ENCODE measurements at regions not wholly inside any gene's neighbourhood (a gene's known extent, or its start where the extent isn't known, plus 50 kb on each side); places are given as distances from the start of the nearest gene placed in this dataset.
"Not testable (repeated sequence)": the region's sequence is repeated elsewhere in the genome, so short reads cannot be mapped to it uniquely, and the experiment has no call there.

GRCh38 chr3:110629917-110630316 is 441.7 kb upstream of the NECTIN3 start:
- no peak for DNase-seq

- DNase-seq: no peak
Observed at GRCh38 chr3:110644203-110644602, 427.4 kb upstream of the NECTIN3 start.

GRCh38 chr3:110646055-110646454 is 425.6 kb upstream of the NECTIN3 start:
- DNase-seq: no peak

GRCh38 chr3:110646496-110646895 is 425.1 kb upstream of the NECTIN3 start:
- DNase-seq: no peak

GRCh38 chr3:110647586-110647985 is 424.0 kb upstream of the NECTIN3 start:
- no peak for DNase-seq

GRCh38 chr3:110650741-110651140 is 420.9 kb upstream of the NECTIN3 start:
- no peak for DNase-seq

- no peak for DNase-seq
Observed at GRCh38 chr3:110654843-110655502, 416.6 kb upstream of the NECTIN3 start.

GRCh38 chr3:110656394-110657025 is 415.1 kb upstream of the NECTIN3 start:
- no peak for DNase-seq

GRCh38 chr3:110664148-110664547 is 407.5 kb upstream of the NECTIN3 start:
- DNase-seq: no peak

GRCh38 chr3:110666495-110666894 is 405.1 kb upstream of the NECTIN3 start:
- DNase-seq: no peak

GRCh38 chr3:110667216-110667615 is 404.4 kb upstream of the NECTIN3 start:
- DNase-seq: no peak

GRCh38 chr3:110670407-110670806 is 401.2 kb upstream of the NECTIN3 start:
- no peak for DNase-seq

GRCh38 chr3:110677506-110677905 is 394.1 kb upstream of the NECTIN3 start:
- no peak for DNase-seq

- no peak for DNase-seq
Observed at GRCh38 chr3:110679285-110679684, 392.3 kb upstream of the NECTIN3 start.

- no peak for DNase-seq
Observed at GRCh38 chr3:110680450-110680849, 391.2 kb upstream of the NECTIN3 start.

GRCh38 chr3:110684466-110684865 is 387.1 kb upstream of the NECTIN3 start:
- DNase-seq: no peak

GRCh38 chr3:110685630-110686029 is 386.0 kb upstream of the NECTIN3 start:
- DNase-seq: no peak

- no peak for DNase-seq
Observed at GRCh38 chr3:110686701-110687100, 384.9 kb upstream of the NECTIN3 start.

- DNase-seq: no peak
Observed at GRCh38 chr3:110687138-110687537, 384.5 kb upstream of the NECTIN3 start.

- DNase-seq: no peak
Observed at GRCh38 chr3:110697961-110698360, 373.7 kb upstream of the NECTIN3 start.

GRCh38 chr3:110704332-110704731 is 367.3 kb upstream of the NECTIN3 start:
- not testable (repeated sequence) for DNase-seq

- no peak for DNase-seq
Observed at GRCh38 chr3:110708156-110708555, 363.5 kb upstream of the NECTIN3 start.

GRCh38 chr3:110710156-110710555 is 361.5 kb upstream of the NECTIN3 start:
- no peak for DNase-seq

GRCh38 chr3:110710603-110711002 is 361.0 kb upstream of the NECTIN3 start:
- DNase-seq: no peak

All from GOT3 (cell line).